Adrenal gland (tissue), 9 donors: ENCODE measurements at regions not wholly inside any gene's neighbourhood (a gene's known extent, or its start where the extent isn't known, plus 50 kb on each side); places are given as distances from the start of the nearest gene placed in this dataset.

Experiments used
- DNase-seq, 7 donors: peaks; one replicate each; pipeline ENCODE4 v3.0.0-alpha.2; 2019 to 2020
- H3K27ac ChIP-seq, 5 donors: fragments of 200-600 bp; sonication (generic) in 4 of 5; 1 replicate in 3 of 5; 2 replicates in 2 of 5; pipeline versions ENCODE4 v1.5.1 to v1.8.0; 2016 to 2020; ENCODE audit warnings: mild to moderate bottlenecking in 1 of 5
- H3K27me3 ChIP-seq: fragments of 200-600 bp; 2 replicates; pipeline ENCODE4 v1.8.0; 2021
- H3K36me3 ChIP-seq, 2 donors: fragments of 200-600 bp; replicated peaks in 1 of 2; 1 replicate in 1 of 2; 2 replicates in 1 of 2; pipeline versions ENCODE4 v1.5.1 to v1.8.0; 2018 to 2022
- H3K4me1 ChIP-seq, 2 donors: fragments of 200-600 bp; replicated peaks in 1 of 2; 1 replicate in 1 of 2; 2 replicates in 1 of 2; pipeline versions ENCODE4 v1.5.1 to v1.8.0; 2018 to 2021
- H3K4me3 ChIP-seq, 4 donors: fragments of 200-600 bp; sonication (generic) in 3 of 4; one replicate each; pipeline ENCODE4 v1.5.1; 2016 to 2018
- H3K9me3 ChIP-seq, 3 donors: fragments of 200-600 bp; sonication (generic) in 1 of 3; replicated peaks in 1 of 3; 1 replicate in 2 of 3; 2 replicates in 1 of 3; pipeline versions ENCODE4 v1.5.1 to v1.8.0; 2016 to 2021
- POLR2A ChIP-seq, 2 donors: fragments of 450-650 bp; IDR thresholded peaks; one replicate each; pipeline ENCODE4 v1.6.1; 2017; ENCODE audit warnings: antibody characterized with exemption in 2 of 2, mild to moderate bottlenecking in 2 of 2, moderate library complexity in 1 of 2
- WGBS, 4 donors: extraction: QIAGEN DNeasy Blood & Tissue Kit in 2 of 4; methylation state at CpG; one replicate each; pipeline versions ENCODE4 v1.1.5 to v1.1.7; 2013 to 2017; 5-methylcytosine and 5-hydroxymethylcytosine counted together
- intact Hi-C, 2 donors: fragments of 100-400 bp; cut with DNase I; formaldehyde crosslinking; loops; one replicate each; pipeline versions ENCODE4 v1.14.1 to v1.15.0; 2022 to 2023
- TF ChIP-seq, protein P1 (sequence below), 6 experiments: fragments of 450-650 bp in 4 of 6; fragments of 200-600 bp in 2 of 6; sonication (generic) in 1 of 6; IDR thresholded peaks; 1 replicate in 5 of 6; 2 replicates in 1 of 6; pipeline versions ENCODE4 v1.5.1 to v1.8.0; 2016 to 2021; ENCODE audit warnings: antibody characterized with exemption in 6 of 6, mild to moderate bottlenecking in 2 of 6, moderate library complexity in 1 of 6
- donor health status: healthy with polysubstance abuse.
- donor health status: Bipolar disorder and iron deficiency.
- donor health status: DM: yes; HTN: yes; CAD: no.
- donor health status: DM: no; HTN: no; CAD: no.
- donor health status: DM: no; HTN: no; CAD: no.

DNA sequence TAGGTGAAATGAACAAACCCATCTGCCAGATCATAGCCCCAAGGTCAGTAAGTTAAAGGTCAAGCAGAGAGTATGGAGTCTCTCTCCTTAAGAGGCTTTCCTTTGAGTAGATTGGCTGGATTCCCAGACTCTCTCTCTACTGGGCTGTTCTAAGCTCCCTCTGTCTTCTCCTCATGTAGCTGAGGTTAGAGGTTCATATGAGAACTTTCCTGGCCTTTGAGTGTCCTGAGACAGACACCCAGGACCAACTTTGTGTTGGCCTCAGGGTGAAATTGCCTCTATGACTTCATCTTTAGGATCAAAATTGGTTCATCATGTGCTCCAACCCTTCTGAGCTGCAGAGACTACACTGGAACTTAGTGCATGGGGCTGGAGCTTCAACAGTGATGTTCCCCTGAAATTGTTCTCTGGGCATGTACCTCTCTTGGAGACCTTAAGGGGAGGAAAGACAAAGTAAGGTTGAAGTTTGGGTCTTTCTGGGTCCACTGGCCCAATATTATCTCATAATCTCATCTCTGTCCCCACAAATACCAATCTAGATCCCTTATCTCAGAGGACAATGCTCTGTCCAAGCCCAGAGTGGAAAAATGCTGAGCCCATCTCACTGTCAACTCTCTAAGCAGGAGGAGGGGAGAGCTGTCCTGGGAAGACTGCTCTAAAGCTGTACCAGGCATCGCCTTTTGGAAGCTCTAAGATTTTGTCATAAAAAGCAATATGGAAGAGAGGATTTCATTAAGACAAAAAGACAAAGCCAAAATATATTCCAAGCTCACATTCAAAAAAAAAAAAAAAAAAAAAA is 177.3 kb upstream of the ARL4C start:
- 90 to 97% (median 93%) methylated on average over 1 of the region's 1 CpG for WGBS, 4 donors

DNA sequence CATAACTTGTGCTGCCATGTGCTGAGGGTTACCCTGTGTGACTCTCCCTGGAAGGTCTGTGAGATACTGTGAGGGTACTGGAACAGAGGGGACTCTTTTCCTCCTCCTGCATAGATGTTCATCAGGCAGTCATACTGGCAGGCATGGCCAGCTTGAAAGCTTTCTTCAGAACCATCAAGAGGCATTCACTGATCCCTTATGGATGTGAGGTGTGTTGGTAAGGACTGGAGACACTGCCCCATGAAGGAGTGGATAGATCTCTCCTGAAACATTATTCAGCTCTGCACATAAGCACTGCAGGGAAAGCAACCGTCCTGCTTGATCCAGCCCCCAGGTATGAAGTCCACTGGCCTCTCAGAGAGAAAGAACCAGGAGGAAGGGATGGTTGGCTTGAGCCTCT is 176.6 kb upstream of the ARL4C start:
- Histone ChIP-seq H3K9me3 (no peaks in the 10 kb centered on the region), H3K27me3 (no peaks in the 10 kb centered on the region), H3K27ac (no peak overlapping the region), H3K4me3 (no peak overlapping the region), H3K36me3 (no peaks in the 10 kb centered on the region), H3K4me1 (peaks cover 3 to 7% of the 10 kb centered on the region in 2 donors)
- WGBS, 4 donors, result 95 to 100% (median 98%) methylated on average over 1 of the region's 1 CpG
- intact Hi-C loops, result no loop called here
- DNase-seq, result no peak
- TF ChIP-seq POLR2A (IDR thresholded peaks at IDR 0.05), result no peak
- TF ChIP-seq, protein P1, sequence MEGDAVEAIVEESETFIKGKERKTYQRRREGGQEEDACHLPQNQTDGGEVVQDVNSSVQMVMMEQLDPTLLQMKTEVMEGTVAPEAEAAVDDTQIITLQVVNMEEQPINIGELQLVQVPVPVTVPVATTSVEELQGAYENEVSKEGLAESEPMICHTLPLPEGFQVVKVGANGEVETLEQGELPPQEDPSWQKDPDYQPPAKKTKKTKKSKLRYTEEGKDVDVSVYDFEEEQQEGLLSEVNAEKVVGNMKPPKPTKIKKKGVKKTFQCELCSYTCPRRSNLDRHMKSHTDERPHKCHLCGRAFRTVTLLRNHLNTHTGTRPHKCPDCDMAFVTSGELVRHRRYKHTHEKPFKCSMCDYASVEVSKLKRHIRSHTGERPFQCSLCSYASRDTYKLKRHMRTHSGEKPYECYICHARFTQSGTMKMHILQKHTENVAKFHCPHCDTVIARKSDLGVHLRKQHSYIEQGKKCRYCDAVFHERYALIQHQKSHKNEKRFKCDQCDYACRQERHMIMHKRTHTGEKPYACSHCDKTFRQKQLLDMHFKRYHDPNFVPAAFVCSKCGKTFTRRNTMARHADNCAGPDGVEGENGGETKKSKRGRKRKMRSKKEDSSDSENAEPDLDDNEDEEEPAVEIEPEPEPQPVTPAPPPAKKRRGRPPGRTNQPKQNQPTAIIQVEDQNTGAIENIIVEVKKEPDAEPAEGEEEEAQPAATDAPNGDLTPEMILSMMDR (IDR thresholded peaks at IDR 0.05), result no peak

More for the DNA sequence above, 177.3 kb upstream of the ARL4C start:
- no peak for DNase-seq
- Histone ChIP-seq H3K27ac (peak overlapping the region in 1 of 5 donors; percentile 3), H3K36me3 (no peaks in the 10 kb centered on the region), H3K9me3 (no peaks in the 10 kb centered on the region), H3K4me1 (peaks cover 3 to 7% of the 10 kb centered on the region in 2 donors), H3K4me3 (no peak overlapping the region), H3K27me3 (no peaks in the 10 kb centered on the region)
- intact Hi-C loops, result no loop called here
- no peak for TF ChIP-seq POLR2A (IDR thresholded peaks at IDR 0.05)
- TF ChIP-seq, protein P1 (IDR thresholded peaks at IDR 0.05), result no peak

DNA sequence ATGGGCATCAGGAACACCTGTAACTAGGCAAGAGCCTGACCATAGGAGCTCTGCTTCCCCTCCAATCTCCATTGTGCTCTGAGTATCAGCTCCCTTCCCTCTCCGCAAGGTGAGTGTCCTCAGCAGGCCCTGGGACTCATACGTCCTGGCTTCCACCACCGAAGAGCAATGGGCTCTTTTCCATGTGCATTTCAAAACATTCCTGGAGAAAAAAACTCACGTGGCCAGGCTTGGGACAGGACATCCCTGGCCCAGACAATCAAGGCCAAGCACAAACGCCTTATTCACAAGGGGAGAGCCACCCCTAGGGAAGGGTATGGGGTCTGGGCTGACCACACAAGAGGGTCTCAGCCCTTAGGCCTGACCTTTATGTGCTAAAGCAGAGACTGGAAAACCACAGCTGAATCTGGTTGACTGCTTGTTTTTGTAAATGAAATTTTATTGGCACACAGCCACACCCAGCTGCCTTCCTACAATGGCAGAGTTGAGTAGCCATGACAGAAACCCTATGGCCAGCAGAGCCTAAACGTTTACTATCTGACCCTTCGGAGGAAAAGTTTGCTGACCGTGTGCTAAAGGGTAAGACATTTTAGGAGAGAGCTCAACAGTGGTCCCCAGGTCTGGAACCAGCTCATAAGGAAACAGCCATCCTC is 175.7 kb upstream of the ARL4C start:
- no peak overlapping the region for H3K4me3 ChIP-seq
- WGBS, 4 donors, result 64 to 71% (median 65%) methylated on average over 8 of the region's 8 CpGs
- H3K36me3 ChIP-seq, result no peaks in the 10 kb centered on the region
- H3K27me3 ChIP-seq, result no peaks in the 10 kb centered on the region
- TF ChIP-seq POLR2A (IDR thresholded peaks at IDR 0.05), result no peak
- TF ChIP-seq, protein P1 (IDR thresholded peaks at IDR 0.05), result no peak
- peaks cover 3 to 7% of the 10 kb centered on the region in 2 donors for H3K4me1 ChIP-seq
- H3K9me3 ChIP-seq, result no peaks in the 10 kb centered on the region
- intact Hi-C loops, result no loop called here
- no peak overlapping the region for H3K27ac ChIP-seq
- peak in 1 of 7 donors; percentile 10 for DNase-seq

DNA sequence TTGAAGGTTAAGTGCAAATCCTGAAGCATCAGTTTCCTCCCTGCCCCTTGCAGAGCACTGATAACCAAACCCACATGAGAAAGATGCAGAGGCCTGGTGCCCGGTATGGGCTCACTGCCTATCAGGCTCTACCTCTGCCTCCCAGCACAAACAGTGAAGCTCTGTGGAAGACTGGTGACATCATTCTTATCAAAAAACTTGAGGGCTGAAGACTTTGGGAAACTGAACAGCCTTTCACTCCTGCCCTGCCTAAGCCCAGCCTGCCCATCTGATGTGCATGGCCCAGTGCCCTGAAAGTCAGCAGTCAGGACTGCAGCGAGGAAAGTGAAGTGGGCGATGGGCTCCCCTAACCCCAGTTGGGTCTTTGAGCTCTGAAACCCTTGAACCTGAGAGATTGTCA is 174.8 kb upstream of the ARL4C start:
- H3K4me1 ChIP-seq, result peaks cover 3 to 7% of the 10 kb centered on the region in 2 donors
- no peaks in the 10 kb centered on the region for H3K36me3 ChIP-seq
- 92 to 97% (median 95%) methylated on average over 2 to 3 of the region's 3 CpGs for WGBS, 4 donors
- H3K9me3 ChIP-seq, result no peaks in the 10 kb centered on the region
- intact Hi-C loops, result no loop called here
- H3K27me3 ChIP-seq, result no peaks in the 10 kb centered on the region
- TF ChIP-seq, protein P1 (IDR thresholded peaks at IDR 0.05), result no peak
- no peak for TF ChIP-seq POLR2A (IDR thresholded peaks at IDR 0.05)
- no peak overlapping the region for H3K27ac ChIP-seq
- H3K4me3 ChIP-seq, result no peak overlapping the region
- no peak for DNase-seq
